ENCODE measurements at regions not wholly inside any gene's neighbourhood (a gene's known extent, or its start where the extent isn't known, plus 50 kb on each side); places are given as distances from the start of the nearest gene placed in this dataset.
"Not testable (repeated sequence)": the region's sequence is repeated elsewhere in the genome, so short reads cannot be mapped to it uniquely, and the experiment has no call there.

- no peak for DNase-seq (ENCODE audit: extremely low read depth, insufficient read length)
Measured at GRCh38 chr9:73327149-73327548, 175.5 kb downstream of the ANXA1 start.

GRCh38 chr9:73337182-73337581 is 185.5 kb downstream of the ANXA1 start:
- H3K4me3 ChIP-seq (replicated peaks; ENCODE audit: low read depth, low read length); DNase-seq (ENCODE audit: extremely low read depth, insufficient read length); H3K36me3 ChIP-seq (ENCODE audit: control insufficient read depth, insufficient read depth, low read length); H3K27me3 ChIP-seq (replicated peaks; ENCODE audit: control insufficient read depth, insufficient read depth, low read length): not testable (repeated sequence)

More at GRCh38 chr9:73327149-73327548, 175.5 kb downstream of the ANXA1 start:
- Histone ChIP-seq H3K27me3 (replicated peaks; ENCODE audit: control insufficient read depth, insufficient read depth, low read length) (no peaks in the 10 kb centered on the region), H3K36me3 (ENCODE audit: control insufficient read depth, insufficient read depth, low read length) (no peaks in the 10 kb centered on the region), H3K4me3 (replicated peaks; ENCODE audit: low read depth, low read length) (no peak overlapping the region)
- no peak for TF ChIP-seq CTCF (IDR thresholded peaks at IDR 0.05; ENCODE audit: insufficient read depth, low read length, poor library complexity, severe bottlenecking)

GRCh38 chr9:73344060-73344459 is 192.4 kb downstream of the ANXA1 start:
- no peak overlapping the region for H3K4me3 ChIP-seq (replicated peaks; ENCODE audit: low read depth, low read length)
- H3K27me3 ChIP-seq (replicated peaks; ENCODE audit: control insufficient read depth, insufficient read depth, low read length) = no peaks in the 10 kb centered on the region
- H3K36me3 ChIP-seq (ENCODE audit: control insufficient read depth, insufficient read depth, low read length) = no peaks in the 10 kb centered on the region
- no peak for DNase-seq (ENCODE audit: extremely low read depth, insufficient read length)
- TF ChIP-seq CTCF (IDR thresholded peaks at IDR 0.05; ENCODE audit: insufficient read depth, low read length, poor library complexity, severe bottlenecking) = no peak

- Histone ChIP-seq H3K27me3 (replicated peaks; ENCODE audit: control insufficient read depth, insufficient read depth, low read length) (no peaks in the 10 kb centered on the region), H3K4me3 (replicated peaks; ENCODE audit: low read depth, low read length) (no peak overlapping the region), H3K36me3 (ENCODE audit: control insufficient read depth, insufficient read depth, low read length) (no peaks in the 10 kb centered on the region)
- no peak for TF ChIP-seq CTCF (IDR thresholded peaks at IDR 0.05; ENCODE audit: insufficient read depth, low read length, poor library complexity, severe bottlenecking)
- DNase-seq (ENCODE audit: extremely low read depth, insufficient read length) = no peak
Measured at GRCh38 chr9:73347123-73347522, 195.5 kb downstream of the ANXA1 start.

- DNase-seq (ENCODE audit: extremely low read depth, insufficient read length) = no peak
- TF ChIP-seq CTCF (IDR thresholded peaks at IDR 0.05; ENCODE audit: insufficient read depth, low read length, poor library complexity, severe bottlenecking) = no peak
- no peaks in the 10 kb centered on the region for H3K36me3 ChIP-seq (ENCODE audit: control insufficient read depth, insufficient read depth, low read length)
- H3K27me3 ChIP-seq (replicated peaks; ENCODE audit: control insufficient read depth, insufficient read depth, low read length) = no peaks in the 10 kb centered on the region
- H3K4me3 ChIP-seq (replicated peaks; ENCODE audit: low read depth, low read length) = no peak overlapping the region
Measured at GRCh38 chr9:73347720-73348119, 196.1 kb downstream of the ANXA1 start.

- no peak for TF ChIP-seq CTCF (IDR thresholded peaks at IDR 0.05; ENCODE audit: insufficient read depth, low read length, poor library complexity, severe bottlenecking)
- Histone ChIP-seq H3K4me3 (replicated peaks; ENCODE audit: low read depth, low read length) (no peak overlapping the region), H3K36me3 (ENCODE audit: control insufficient read depth, insufficient read depth, low read length) (no peaks in the 10 kb centered on the region), H3K27me3 (replicated peaks; ENCODE audit: control insufficient read depth, insufficient read depth, low read length) (no peaks in the 10 kb centered on the region)
- no peak for DNase-seq (ENCODE audit: extremely low read depth, insufficient read length)
Measured at GRCh38 chr9:73348471-73348870, 196.8 kb downstream of the ANXA1 start.

Data from GM06990 (cell line).